ENCODE measurements at regions not wholly inside any gene's neighbourhood (a gene's known extent, or its start where the extent isn't known, plus 50 kb on each side); places are given as distances from the start of the nearest gene placed in this dataset.

- Mint-ChIP-seq H3K9me3 (ENCODE audit: unreplicated experiment) (peaks cover 3% of the 10 kb centered on the region), H3K27ac (ENCODE audit: unreplicated experiment) (no peak overlapping the region), H3K27me3 (ENCODE audit: unreplicated experiment) (peaks cover 17% of the 10 kb centered on the region), H3K4me1 (ENCODE audit: unreplicated experiment) (peaks cover 10% of the 10 kb centered on the region), H3K4me3 (ENCODE audit: unreplicated experiment) (no peak overlapping the region), H3K36me3 (ENCODE audit: unreplicated experiment) (peaks cover 3% of the 10 kb centered on the region)
- no peak for DNase-seq (ENCODE audit: extremely low spot score, unreplicated experiment)
- no peak for TF ChIP-seq CTCF (IDR thresholded peaks at IDR 0.05)
These were observed 182.4 kb upstream of the ETAA1 start for GRCh38 chr2:67214585-67215185.

- Mint-ChIP-seq H3K27me3 (ENCODE audit: unreplicated experiment) (peaks cover 17% of the 10 kb centered on the region), H3K36me3 (ENCODE audit: unreplicated experiment) (peaks cover 3% of the 10 kb centered on the region), H3K4me1 (ENCODE audit: unreplicated experiment) (peaks cover 10% of the 10 kb centered on the region), H3K4me3 (ENCODE audit: unreplicated experiment) (no peak overlapping the region), H3K27ac (ENCODE audit: unreplicated experiment) (no peak overlapping the region), H3K9me3 (ENCODE audit: unreplicated experiment) (peaks cover 3% of the 10 kb centered on the region)
- DNase-seq (ENCODE audit: extremely low spot score, unreplicated experiment): no peak
- peak; percentile 41 for TF ChIP-seq CTCF (IDR thresholded peaks at IDR 0.05)
These were observed 181.7 kb upstream of the ETAA1 start for GRCh38 chr2:67215214-67216055.

- H3K4me3 Mint-ChIP-seq (ENCODE audit: unreplicated experiment): no peak overlapping the region
- DNase-seq (ENCODE audit: extremely low spot score, unreplicated experiment): no peak
- peaks cover 10% of the 10 kb centered on the region for H3K4me1 Mint-ChIP-seq (ENCODE audit: unreplicated experiment)
- H3K27me3 Mint-ChIP-seq (ENCODE audit: unreplicated experiment): peaks cover 17% of the 10 kb centered on the region
- TF ChIP-seq CTCF (IDR thresholded peaks at IDR 0.05): no peak
- peaks cover 3% of the 10 kb centered on the region for H3K36me3 Mint-ChIP-seq (ENCODE audit: unreplicated experiment)
- H3K9me3 Mint-ChIP-seq (ENCODE audit: unreplicated experiment): peaks cover 3% of the 10 kb centered on the region
- H3K27ac Mint-ChIP-seq (ENCODE audit: unreplicated experiment): no peak overlapping the region
These were observed 181.0 kb upstream of the ETAA1 start for GRCh38 chr2:67216103-67216502.

GRCh38 chr2:67216881-67217280 is 180.3 kb upstream of the ETAA1 start:
- Mint-ChIP-seq H3K9me3 (ENCODE audit: unreplicated experiment) (peaks cover 3% of the 10 kb centered on the region), H3K4me1 (ENCODE audit: unreplicated experiment) (peaks cover 10% of the 10 kb centered on the region), H3K36me3 (ENCODE audit: unreplicated experiment) (peaks cover 3% of the 10 kb centered on the region), H3K27me3 (ENCODE audit: unreplicated experiment) (peaks cover 16% of the 10 kb centered on the region), H3K4me3 (ENCODE audit: unreplicated experiment) (no peak overlapping the region), H3K27ac (ENCODE audit: unreplicated experiment) (no peak overlapping the region)
- no peak for DNase-seq (ENCODE audit: extremely low spot score, unreplicated experiment)
- TF ChIP-seq CTCF (IDR thresholded peaks at IDR 0.05): no peak

- peaks cover 3% of the 10 kb centered on the region for H3K9me3 Mint-ChIP-seq (ENCODE audit: unreplicated experiment)
- no peak overlapping the region for H3K27ac Mint-ChIP-seq (ENCODE audit: unreplicated experiment)
- peaks cover 10% of the 10 kb centered on the region for H3K4me1 Mint-ChIP-seq (ENCODE audit: unreplicated experiment)
- TF ChIP-seq CTCF (IDR thresholded peaks at IDR 0.05): no peak
- H3K4me3 Mint-ChIP-seq (ENCODE audit: unreplicated experiment): no peak overlapping the region
- no peak for DNase-seq (ENCODE audit: extremely low spot score, unreplicated experiment)
- peaks cover 13% of the 10 kb centered on the region for H3K27me3 Mint-ChIP-seq (ENCODE audit: unreplicated experiment)
- peaks cover 3% of the 10 kb centered on the region for H3K36me3 Mint-ChIP-seq (ENCODE audit: unreplicated experiment)
These were observed 179.7 kb upstream of the ETAA1 start for GRCh38 chr2:67217398-67217797.
